GM19452 (cell line): ENCODE measurements at regions not wholly inside any gene's neighbourhood (a gene's known extent, or its start where the extent isn't known, plus 50 kb on each side); places are given as distances from the start of the nearest gene placed in this dataset.
A peak's percentile ranks its signal among the peaks of the same experiment; 100 is the strongest.

Experiments
- ATAC-seq: cut with Tn5 transposase; IDR thresholded peaks from one replicate; pipeline ENCODE4 v1.9.1; 2021; ENCODE audit not compliant: unreplicated experiment

- no peak for ATAC-seq
These were observed 320.9 kb downstream of the ZSWIM6 start for GRCh38 chr5:61652916-61653315.

GRCh38 chr5:61653807-61654580, 321.9 kb downstream of the ZSWIM6 start:
- no peak for ATAC-seq

GRCh38 chr5:61654876-61655275, 322.8 kb downstream of the ZSWIM6 start:
- no peak for ATAC-seq

GRCh38 chr5:61657010-61657409, 325.0 kb downstream of the ZSWIM6 start:
- no peak for ATAC-seq

GRCh38 chr5:61657686-61658085, 325.6 kb downstream of the ZSWIM6 start:
- no peak for ATAC-seq

- peak; percentile 83 for ATAC-seq
These were observed 326.5 kb downstream of the ZSWIM6 start for GRCh38 chr5:61658592-61659008.

- no peak for ATAC-seq
These were observed 327.2 kb downstream of the ZSWIM6 start for GRCh38 chr5:61659221-61659696.

GRCh38 chr5:61662670-61663069, 330.6 kb downstream of the ZSWIM6 start:
- ATAC-seq: no peak

- ATAC-seq: no peak
These were observed 334.1 kb downstream of the ZSWIM6 start for GRCh38 chr5:61666064-61666621.

GRCh38 chr5:61667525-61668218, 335.6 kb downstream of the ZSWIM6 start:
- ATAC-seq: no peak

- ATAC-seq: no peak
These were observed 337.5 kb downstream of the ZSWIM6 start for GRCh38 chr5:61669531-61669930.

- ATAC-seq: no peak
These were observed 338.9 kb downstream of the ZSWIM6 start for GRCh38 chr5:61670941-61671340.

GRCh38 chr5:61673007-61673735, 341.1 kb downstream of the ZSWIM6 start:
- no peak for ATAC-seq

GRCh38 chr5:61674378-61674777, 342.3 kb downstream of the ZSWIM6 start:
- ATAC-seq: no peak

- ATAC-seq: no peak
These were observed 343.1 kb downstream of the ZSWIM6 start for GRCh38 chr5:61675015-61675692.

GRCh38 chr5:61677220-61677619, 345.2 kb downstream of the ZSWIM6 start:
- no peak for ATAC-seq

- ATAC-seq: no peak
These were observed 346.9 kb downstream of the ZSWIM6 start for GRCh38 chr5:61678966-61679365.

GRCh38 chr5:61679562-61679961, 347.5 kb downstream of the ZSWIM6 start:
- no peak for ATAC-seq

- ATAC-seq: no peak
These were observed 348.2 kb downstream of the ZSWIM6 start for GRCh38 chr5:61680247-61680646.

GRCh38 chr5:61683148-61683547, 351.1 kb downstream of the ZSWIM6 start:
- no peak for ATAC-seq

GRCh38 chr5:61683926-61684325, 351.9 kb downstream of the ZSWIM6 start:
- ATAC-seq: no peak
